PC-9 (cell line): ENCODE measurements at regions not wholly inside any gene's neighbourhood (a gene's known extent, or its start where the extent isn't known, plus 50 kb on each side); places are given as distances from the start of the nearest gene placed in this dataset.

Experiments
- BruUV-seq: library from RNA; stranded (reverse); fragments of 400-500 nt; replicated peaks from 2 replicates; lab custom pipeline; 2021; lab: Mats Ljungman, UMichigan
- CTCF ChIA-PET: fragments of 300-600 bp; sonication (Branson Sonifier 250); formaldehyde crosslinking; loops from one replicate; lab custom pipeline; 2022; ENCODE audit warnings: antibody characterized with exemption; lab: Charles Lee
- POLR2A ChIA-PET: fragments of 300-600 bp; sonication (Branson Sonifier 250); formaldehyde crosslinking; loops from one replicate; lab custom pipeline; 2022; ENCODE audit warnings: antibody characterized with exemption; ENCODE audit not compliant: unreplicated experiment; lab: Charles Lee
- DNase-seq, 2 experiments: peaks; one replicate each; pipeline versions ENCODE4 v3.0.0 to v3.0.0-alpha.2; 2015 to 2022; ENCODE audit warnings: mixed read lengths in 1 of 2
- H2AFZ ChIP-seq: fragments of 200-600 bp; sonication (generic); 2 replicates; pipeline ENCODE4 v1.8.1; 2017; ENCODE audit warnings: antibody characterized with exemption
- H3F3A ChIP-seq: fragments of 200-600 bp; sonication (generic); 2 replicates; pipeline ENCODE4 v1.8.1; 2017; ENCODE audit warnings: antibody characterized with exemption, mild to moderate bottlenecking, low read depth; ENCODE audit not compliant: insufficient read depth
- H3K27ac ChIP-seq: fragments of 200-600 bp; sonication (generic); 2 replicates; pipeline ENCODE4 v1.6.1; 2016; ENCODE audit warnings: mixed run types
- H3K27me3 ChIP-seq: fragments of 200-600 bp; sonication (generic); 2 replicates; pipeline ENCODE4 v1.6.1; 2016; ENCODE audit warnings: low read depth, mixed run types; ENCODE audit not compliant: insufficient read depth
- H3K36me3 ChIP-seq: fragments of 200-600 bp; sonication (generic); 2 replicates; pipeline ENCODE4 v1.6.1; 2016; ENCODE audit warnings: low read depth, mixed run types
- H3K4me1 ChIP-seq: fragments of 200-600 bp; sonication (generic); replicated peaks from 2 replicates; pipeline ENCODE4 v1.6.1; 2016; ENCODE audit warnings: mixed run types; ENCODE audit not compliant: insufficient read depth
- H3K4me2 ChIP-seq: fragments of 200-600 bp; sonication (generic); 2 replicates; pipeline ENCODE4 v1.6.1; 2017; ENCODE audit warnings: mixed run types
- H3K4me3 ChIP-seq: fragments of 200-600 bp; sonication (generic); 2 replicates; pipeline ENCODE4 v1.6.1; 2016; ENCODE audit warnings: mixed run types
- H3K79me2 ChIP-seq: fragments of 200-600 bp; sonication (generic); 2 replicates; pipeline ENCODE4 v1.6.1; 2017; ENCODE audit warnings: low read depth, mixed run types
- H3K9me2 ChIP-seq: fragments of 200-600 bp; sonication (generic); 2 replicates; pipeline ENCODE4 v1.8.1; 2017; ENCODE audit warnings: mild to moderate bottlenecking; ENCODE audit not compliant: insufficient read depth
- H3K9me3 ChIP-seq: fragments of 200-600 bp; sonication (generic); 2 replicates; pipeline ENCODE4 v1.8.1; 2016; ENCODE audit warnings: low read depth; ENCODE audit not compliant: insufficient read depth
- H4K20me1 ChIP-seq: fragments of 200-600 bp; sonication (generic); 2 replicates; pipeline ENCODE4 v1.8.1; 2017; ENCODE audit not compliant: insufficient read depth
- CTCF ChIP-seq: fragments of 200-600 bp; sonication (generic); conservative IDR thresholded peaks from 2 replicates; pipeline ENCODE4 v1.6.1; 2017; ENCODE audit warnings: mixed run types, antibody characterized with exemption, mild to moderate bottlenecking, moderate library complexity
- EZH2 ChIP-seq: fragments of 200-600 bp; sonication (generic); IDR thresholded peaks from 2 replicates; pipeline ENCODE4 v1.8.0; 2017; ENCODE audit warnings: antibody characterized with exemption, low read depth
- intact Hi-C: fragments of 100-400 bp; cut with micrococcal nuclease; formaldehyde crosslinking; loops from one replicate; pipeline ENCODE4 v1.10.0; 2022; ENCODE audit not compliant: unreplicated experiment

- no peaks in the 10 kb centered on the region for H3K36me3 ChIP-seq
- ChIA-PET CTCF (interaction anchor here (0.5 kb wide), 1 partner anchor 1218 kb away, joined by 4 read pairs; no protein-coding TSS in a partner anchor), POLR2A (no interaction called here)
- H3K9me3 ChIP-seq = no peaks in the 10 kb centered on the region
- DNase-seq = no peak
- BruUV-seq = no TSS peak
- TF ChIP-seq CTCF = no peak
- no peak for TF ChIP-seq EZH2
- peaks cover 14% of the 10 kb centered on the region; the same call in 1 of the 2 replicates for H3K27me3 ChIP-seq
- no peak overlapping the region for H3K27ac ChIP-seq
- H3K9me2 ChIP-seq = no peaks in the 10 kb centered on the region
- H3F3A ChIP-seq = no peaks in the 10 kb centered on the region
- no peaks in the 10 kb centered on the region for H3K79me2 ChIP-seq
- H2AFZ ChIP-seq = no peak overlapping the region
- H4K20me1 ChIP-seq = no peaks in the 10 kb centered on the region
- no peak overlapping the region for H3K4me2 ChIP-seq
- H3K4me3 ChIP-seq = no peak overlapping the region
- intact Hi-C loops = no loop called here
- H3K4me1 ChIP-seq = no peaks in the 10 kb centered on the region
These were observed 74.5 kb upstream of the PRKCQ start for GRCh38 chr10:6654571-6654970.

GRCh38 chr10:6650586-6650985 lies 70.5 kb upstream of the PRKCQ start:
- Histone ChIP-seq H3K9me2 (no peaks in the 10 kb centered on the region), H3K27ac (no peak overlapping the region), H2AFZ (no peak overlapping the region), H4K20me1 (no peaks in the 10 kb centered on the region), H3K4me1 (no peaks in the 10 kb centered on the region), H3K36me3 (no peaks in the 10 kb centered on the region), H3K4me2 (no peak overlapping the region), H3K27me3 (peaks cover 6% of the 10 kb centered on the region; the same call in 1 of the 2 replicates), H3K79me2 (no peaks in the 10 kb centered on the region), H3K9me3 (no peaks in the 10 kb centered on the region), H3K4me3 (no peak overlapping the region), H3F3A (no peaks in the 10 kb centered on the region)
- no TSS peak for BruUV-seq
- no peak for DNase-seq
- POLR2A ChIA-PET = no interaction called here
- no peak for TF ChIP-seq CTCF
- CTCF ChIA-PET = no interaction called here
- intact Hi-C loops = no loop called here

- H3K27me3 ChIP-seq = peaks cover 4% of the 10 kb centered on the region; the same call in 1 of the 2 replicates
- no peak overlapping the region for H3K4me3 ChIP-seq
- no peaks in the 10 kb centered on the region for H3K9me3 ChIP-seq
- no peaks in the 10 kb centered on the region for H3K36me3 ChIP-seq
- TF ChIP-seq EZH2 = no peak
- TF ChIP-seq CTCF = no peak
- CTCF ChIA-PET = no interaction called here
- POLR2A ChIA-PET = no interaction called here
- H3F3A ChIP-seq = no peaks in the 10 kb centered on the region
- H3K4me1 ChIP-seq = no peaks in the 10 kb centered on the region
- no peaks in the 10 kb centered on the region for H4K20me1 ChIP-seq
- no peak overlapping the region for H3K27ac ChIP-seq
- H2AFZ ChIP-seq = no peak overlapping the region
- no peaks in the 10 kb centered on the region for H3K79me2 ChIP-seq
- no peak overlapping the region for H3K4me2 ChIP-seq
- no peak for DNase-seq
- no peaks in the 10 kb centered on the region for H3K9me2 ChIP-seq
- BruUV-seq = no TSS peak
- intact Hi-C loops = no loop called here
These were observed 69.8 kb upstream of the PRKCQ start for GRCh38 chr10:6649903-6650302.
